ENCODE measurements at regions not wholly inside any gene's neighbourhood (a gene's known extent, or its start where the extent isn't known, plus 50 kb on each side); places are given as distances from the start of the nearest gene placed in this dataset.

DNA sequence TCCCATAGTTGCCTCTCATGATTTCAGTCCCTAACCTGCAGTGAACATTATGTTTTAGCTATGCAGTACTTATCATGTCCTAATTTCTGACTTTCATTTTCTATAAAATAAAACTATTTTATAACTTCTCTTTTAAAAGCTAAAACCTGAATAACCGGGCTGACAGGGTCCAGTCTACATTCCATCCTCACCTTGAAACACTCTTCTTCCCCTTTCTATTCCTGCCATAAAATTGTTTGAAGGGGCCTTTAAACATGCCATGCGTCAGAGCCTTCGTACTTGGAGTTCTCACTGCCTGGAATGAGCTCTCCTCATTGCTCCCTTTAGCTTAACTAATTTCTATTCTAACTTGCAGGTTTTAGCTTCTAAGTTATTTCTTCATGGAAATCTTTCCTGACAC, 143.0 kb upstream of the PRLR start:
- DNase-seq (ENCODE audit: low spot score) (no peak), ATAC-seq (no peak), FAIRE-seq (no peak)
- H3K36me3 ChIP-seq (replicated peaks in 1 of 2; ENCODE audit: control insufficient read depth in 1 of 2, insufficient read depth in 2 of 2, low read length in 2 of 2), result no peaks in the 10 kb centered on the region
- intact Hi-C loops (cut with micrococcal nuclease; ENCODE audit: unreplicated experiment), result no loop called here
- H2AFZ ChIP-seq (ENCODE audit: low read length), result no peak overlapping the region
- no peak overlapping the region for H3K4me3 ChIP-seq (replicated peaks in 1 of 3; ENCODE audit: insufficient read depth in 1 of 3, low read depth in 2 of 3, low read length in 3 of 3)
- no TSS peak for BruUV-seq (replicated peaks)
- no peak overlapping the region for H3K4me2 ChIP-seq (ENCODE audit: low read depth, low read length)
- ChIA-PET CTCF (ENCODE audit: low intra/inter-chr PET ratio, low total read pairs) (no interaction called here), POLR2A (no interaction called here)
- no peaks in the 10 kb centered on the region for H3K9me3 ChIP-seq (ENCODE audit: low read length)
- no peak overlapping the region for H3K9ac ChIP-seq (ENCODE audit: insufficient read depth, low read depth, low read length)
- no peaks in the 10 kb centered on the region for H4K20me1 ChIP-seq (ENCODE audit: insufficient read depth, low read length)
- in situ Hi-C loops (cut with HindIII; ENCODE audit: extremely low pct_ligation_motif_present, low pct_unique_long_range_greater_than_20kb), result no loop called here
- H3K27ac ChIP-seq (ENCODE audit: extremely low read length, insufficient read depth, low read length), result no peak overlapping the region
- no peaks in the 10 kb centered on the region for H3K79me2 ChIP-seq (ENCODE audit: insufficient read depth, low read length)
- H3K27me3 ChIP-seq (ENCODE audit: control insufficient read depth in 1 of 2, insufficient read depth in 2 of 2, low read length in 2 of 2), result no peaks in the 10 kb centered on the region; a peak in 1 of 5 replicates
- TF ChIP-seq ZNF496 (CRISPR knock-in tag; IDR thresholded peaks at IDR 0.05; ENCODE audit: insufficient replicate concordance), result no peak
- no peak for TF ChIP-seq WIZ (CRISPR knock-in tag; IDR thresholded peaks at IDR 0.05)
- no peak for TF ChIP-seq ZNF547 (CRISPR knock-in tag; IDR thresholded peaks at IDR 0.05)
- no peak for TF ChIP-seq ZNF567 (CRISPR knock-in tag; IDR thresholded peaks at IDR 0.05; ENCODE audit: borderline replicate concordance)
- H3K4me1 ChIP-seq (ENCODE audit: insufficient read depth, low read length), result no peaks in the 10 kb centered on the region
- 58% methylated on average over 3 of the region's 3 CpGs for WGBS (ENCODE audit: low lambda C conversion rate)

DNA sequence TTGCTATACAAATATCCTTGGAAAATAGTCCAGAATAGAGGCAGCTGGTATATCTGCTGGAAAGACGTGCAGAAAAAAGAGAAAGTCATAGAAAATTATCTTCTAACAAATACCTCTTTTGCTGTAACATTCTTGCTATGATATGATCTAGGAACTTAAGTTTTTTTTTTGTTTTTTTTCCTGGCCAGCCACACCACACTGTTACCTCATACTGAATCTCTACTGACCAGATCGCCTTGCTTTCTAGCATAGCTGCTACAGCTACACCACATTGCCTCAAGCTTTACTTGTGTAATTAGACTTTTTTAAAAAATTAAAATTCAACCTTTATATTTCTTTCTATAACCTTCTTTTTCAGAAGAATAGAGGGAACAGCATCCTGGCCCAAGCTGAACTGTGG, 142.2 kb upstream of the PRLR start:
- ATAC-seq (no peak), DNase-seq (ENCODE audit: low spot score) (no peak), FAIRE-seq (no peak)
- BruUV-seq (replicated peaks), result no TSS peak
- ChIA-PET POLR2A (no interaction called here), CTCF (ENCODE audit: low intra/inter-chr PET ratio, low total read pairs) (no interaction called here)
- H3K79me2 ChIP-seq (ENCODE audit: insufficient read depth, low read length), result no peaks in the 10 kb centered on the region
- intact Hi-C loops (cut with micrococcal nuclease; ENCODE audit: unreplicated experiment) (no loop called here), in situ Hi-C loops (cut with HindIII; ENCODE audit: extremely low pct_ligation_motif_present, low pct_unique_long_range_greater_than_20kb) (no loop called here)
- no peaks in the 10 kb centered on the region for H4K20me1 ChIP-seq (ENCODE audit: insufficient read depth, low read length)
- H3K9me3 ChIP-seq (ENCODE audit: low read length), result no peaks in the 10 kb centered on the region
- no peaks in the 10 kb centered on the region for H3K36me3 ChIP-seq (replicated peaks in 1 of 2; ENCODE audit: control insufficient read depth in 1 of 2, insufficient read depth in 2 of 2, low read length in 2 of 2)
- no peak overlapping the region for H2AFZ ChIP-seq (ENCODE audit: low read length)
- H3K4me2 ChIP-seq (ENCODE audit: low read depth, low read length), result no peak overlapping the region
- H3K27me3 ChIP-seq (ENCODE audit: control insufficient read depth in 1 of 2, insufficient read depth in 2 of 2, low read length in 2 of 2), result no peaks in the 10 kb centered on the region; a peak in 1 of 5 replicates
- 29% methylated on average over 2 of the region's 2 CpGs for WGBS (ENCODE audit: low lambda C conversion rate)
- H3K27ac ChIP-seq (ENCODE audit: extremely low read length, insufficient read depth, low read length), result no peak overlapping the region
- no peak overlapping the region for H3K9ac ChIP-seq (ENCODE audit: insufficient read depth, low read depth, low read length)
- no peaks in the 10 kb centered on the region for H3K4me1 ChIP-seq (ENCODE audit: insufficient read depth, low read length)
- H3K4me3 ChIP-seq (replicated peaks in 1 of 3; ENCODE audit: insufficient read depth in 1 of 3, low read depth in 2 of 3, low read length in 3 of 3), result no peak overlapping the region
- TF ChIP-seq, protein P1, sequence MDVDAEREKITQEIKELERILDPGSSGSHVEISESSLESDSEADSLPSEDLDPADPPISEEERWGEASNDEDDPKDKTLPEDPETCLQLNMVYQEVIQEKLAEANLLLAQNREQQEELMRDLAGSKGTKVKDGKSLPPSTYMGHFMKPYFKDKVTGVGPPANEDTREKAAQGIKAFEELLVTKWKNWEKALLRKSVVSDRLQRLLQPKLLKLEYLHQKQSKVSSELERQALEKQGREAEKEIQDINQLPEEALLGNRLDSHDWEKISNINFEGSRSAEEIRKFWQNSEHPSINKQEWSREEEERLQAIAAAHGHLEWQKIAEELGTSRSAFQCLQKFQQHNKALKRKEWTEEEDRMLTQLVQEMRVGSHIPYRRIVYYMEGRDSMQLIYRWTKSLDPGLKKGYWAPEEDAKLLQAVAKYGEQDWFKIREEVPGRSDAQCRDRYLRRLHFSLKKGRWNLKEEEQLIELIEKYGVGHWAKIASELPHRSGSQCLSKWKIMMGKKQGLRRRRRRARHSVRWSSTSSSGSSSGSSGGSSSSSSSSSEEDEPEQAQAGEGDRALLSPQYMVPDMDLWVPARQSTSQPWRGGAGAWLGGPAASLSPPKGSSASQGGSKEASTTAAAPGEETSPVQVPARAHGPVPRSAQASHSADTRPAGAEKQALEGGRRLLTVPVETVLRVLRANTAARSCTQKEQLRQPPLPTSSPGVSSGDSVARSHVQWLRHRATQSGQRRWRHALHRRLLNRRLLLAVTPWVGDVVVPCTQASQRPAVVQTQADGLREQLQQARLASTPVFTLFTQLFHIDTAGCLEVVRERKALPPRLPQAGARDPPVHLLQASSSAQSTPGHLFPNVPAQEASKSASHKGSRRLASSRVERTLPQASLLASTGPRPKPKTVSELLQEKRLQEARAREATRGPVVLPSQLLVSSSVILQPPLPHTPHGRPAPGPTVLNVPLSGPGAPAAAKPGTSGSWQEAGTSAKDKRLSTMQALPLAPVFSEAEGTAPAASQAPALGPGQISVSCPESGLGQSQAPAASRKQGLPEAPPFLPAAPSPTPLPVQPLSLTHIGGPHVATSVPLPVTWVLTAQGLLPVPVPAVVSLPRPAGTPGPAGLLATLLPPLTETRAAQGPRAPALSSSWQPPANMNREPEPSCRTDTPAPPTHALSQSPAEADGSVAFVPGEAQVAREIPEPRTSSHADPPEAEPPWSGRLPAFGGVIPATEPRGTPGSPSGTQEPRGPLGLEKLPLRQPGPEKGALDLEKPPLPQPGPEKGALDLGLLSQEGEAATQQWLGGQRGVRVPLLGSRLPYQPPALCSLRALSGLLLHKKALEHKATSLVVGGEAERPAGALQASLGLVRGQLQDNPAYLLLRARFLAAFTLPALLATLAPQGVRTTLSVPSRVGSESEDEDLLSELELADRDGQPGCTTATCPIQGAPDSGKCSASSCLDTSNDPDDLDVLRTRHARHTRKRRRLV (CRISPR knock-in tag; IDR thresholded peaks at IDR 0.05), result no peak
- TF ChIP-seq, protein P2, sequence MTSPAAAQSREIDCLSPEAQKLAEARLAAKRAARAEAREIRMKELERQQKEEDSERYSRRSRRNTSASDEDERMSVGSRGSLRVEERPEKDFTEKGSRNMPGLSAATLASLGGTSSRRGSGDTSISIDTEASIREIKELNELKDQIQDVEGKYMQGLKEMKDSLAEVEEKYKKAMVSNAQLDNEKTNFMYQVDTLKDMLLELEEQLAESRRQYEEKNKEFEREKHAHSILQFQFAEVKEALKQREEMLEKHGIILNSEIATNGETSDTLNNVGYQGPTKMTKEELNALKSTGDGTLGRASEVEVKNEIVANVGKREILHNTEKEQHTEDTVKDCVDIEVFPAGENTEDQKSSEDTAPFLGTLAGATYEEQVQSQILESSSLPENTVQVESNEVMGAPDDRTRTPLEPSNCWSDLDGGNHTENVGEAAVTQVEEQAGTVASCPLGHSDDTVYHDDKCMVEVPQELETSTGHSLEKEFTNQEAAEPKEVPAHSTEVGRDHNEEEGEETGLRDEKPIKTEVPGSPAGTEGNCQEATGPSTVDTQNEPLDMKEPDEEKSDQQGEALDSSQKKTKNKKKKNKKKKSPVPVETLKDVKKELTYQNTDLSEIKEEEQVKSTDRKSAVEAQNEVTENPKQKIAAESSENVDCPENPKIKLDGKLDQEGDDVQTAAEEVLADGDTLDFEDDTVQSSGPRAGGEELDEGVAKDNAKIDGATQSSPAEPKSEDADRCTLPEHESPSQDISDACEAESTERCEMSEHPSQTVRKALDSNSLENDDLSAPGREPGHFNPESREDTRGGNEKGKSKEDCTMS (CRISPR knock-in tag; conservative IDR thresholded peaks at IDR 0.05), result no peak
- TF ChIP-seq, protein P3, sequence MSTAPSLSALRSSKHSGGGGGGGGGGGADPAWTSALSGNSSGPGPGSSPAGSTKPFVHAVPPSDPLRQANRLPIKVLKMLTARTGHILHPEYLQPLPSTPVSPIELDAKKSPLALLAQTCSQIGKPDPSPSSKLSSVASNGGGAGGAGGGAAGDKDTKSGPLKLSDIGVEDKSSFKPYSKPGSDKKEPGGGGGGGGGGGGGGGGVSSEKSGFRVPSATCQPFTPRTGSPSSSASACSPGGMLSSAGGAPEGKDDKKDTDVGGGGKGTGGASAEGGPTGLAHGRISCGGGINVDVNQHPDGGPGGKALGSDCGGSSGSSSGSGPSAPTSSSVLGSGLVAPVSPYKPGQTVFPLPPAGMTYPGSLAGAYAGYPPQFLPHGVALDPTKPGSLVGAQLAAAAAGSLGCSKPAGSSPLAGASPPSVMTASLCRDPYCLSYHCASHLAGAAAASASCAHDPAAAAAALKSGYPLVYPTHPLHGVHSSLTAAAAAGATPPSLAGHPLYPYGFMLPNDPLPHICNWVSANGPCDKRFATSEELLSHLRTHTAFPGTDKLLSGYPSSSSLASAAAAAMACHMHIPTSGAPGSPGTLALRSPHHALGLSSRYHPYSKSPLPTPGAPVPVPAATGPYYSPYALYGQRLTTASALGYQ (CRISPR knock-in tag; IDR thresholded peaks at IDR 0.05), result no peak
- TF ChIP-seq ARNT (IDR thresholded peaks at IDR 0.05), result no peak
- no peak for TF ChIP-seq GZF1 (CRISPR knock-in tag; IDR thresholded peaks at IDR 0.05)
- no peak for TF ChIP-seq ETV5 (CRISPR knock-in tag; IDR thresholded peaks at IDR 0.05; ENCODE audit: borderline replicate concordance)

Measured in HepG2 (cell line).